Chondrocyte (in vitro differentiated cells): ENCODE measurements at regions not wholly inside any gene's neighbourhood (a gene's known extent, or its start where the extent isn't known, plus 50 kb on each side); places are given as distances from the start of the nearest gene placed in this dataset.
"Not testable (repeated sequence)": the region's sequence is repeated elsewhere in the genome, so short reads cannot be mapped to it uniquely, and the experiment has no call there.

Source experiments
- DNase-seq: peaks from one replicate; pipeline ENCODE4 v3.0.0; 2021; ENCODE audit warnings: mixed read lengths, low spot score
- H3K27ac Mint-ChIP-seq: one replicate; pipeline ENCODE4 v1.8.0; 2021; ENCODE audit warnings: mild to moderate bottlenecking, moderate library complexity, mixed read lengths; ENCODE audit not compliant: unreplicated experiment
- H3K27me3 Mint-ChIP-seq: 2 replicates; pipeline ENCODE4 v1.8.0; 2021; ENCODE audit warnings: low read depth, mixed read lengths
- H3K36me3 Mint-ChIP-seq: 2 replicates; pipeline ENCODE4 v1.8.0; 2021; ENCODE audit warnings: low read depth, mixed read lengths
- H3K4me1 Mint-ChIP-seq: 2 replicates; pipeline ENCODE4 v1.8.0; 2021; ENCODE audit warnings: low read depth, mild to moderate bottlenecking, mixed read lengths
- H3K4me3 Mint-ChIP-seq: one replicate; pipeline ENCODE4 v1.8.0; 2021; ENCODE audit warnings: mild to moderate bottlenecking, moderate library complexity, mixed read lengths; ENCODE audit not compliant: unreplicated experiment
- H3K9me3 Mint-ChIP-seq: 2 replicates; pipeline ENCODE4 v1.8.0; 2021; ENCODE audit warnings: low read depth, mixed read lengths
- TF ChIP-seq, protein P1 (sequence below): fragments of 200-600 bp; sonication (generic); IDR thresholded peaks from 2 replicates; pipeline ENCODE4 v1.5.0; 2021; ENCODE audit warnings: antibody characterized with exemption, mild to moderate bottlenecking, moderate library complexity

- Mint-ChIP-seq H3K4me3 (no peak overlapping the region), H3K36me3 (no peaks in the 10 kb centered on the region), H3K27ac (no peak overlapping the region), H3K27me3 (peaks cover 4% of the 10 kb centered on the region), H3K9me3 (no peaks in the 10 kb centered on the region), H3K4me1 (no peaks in the 10 kb centered on the region)
- TF ChIP-seq, protein P1, sequence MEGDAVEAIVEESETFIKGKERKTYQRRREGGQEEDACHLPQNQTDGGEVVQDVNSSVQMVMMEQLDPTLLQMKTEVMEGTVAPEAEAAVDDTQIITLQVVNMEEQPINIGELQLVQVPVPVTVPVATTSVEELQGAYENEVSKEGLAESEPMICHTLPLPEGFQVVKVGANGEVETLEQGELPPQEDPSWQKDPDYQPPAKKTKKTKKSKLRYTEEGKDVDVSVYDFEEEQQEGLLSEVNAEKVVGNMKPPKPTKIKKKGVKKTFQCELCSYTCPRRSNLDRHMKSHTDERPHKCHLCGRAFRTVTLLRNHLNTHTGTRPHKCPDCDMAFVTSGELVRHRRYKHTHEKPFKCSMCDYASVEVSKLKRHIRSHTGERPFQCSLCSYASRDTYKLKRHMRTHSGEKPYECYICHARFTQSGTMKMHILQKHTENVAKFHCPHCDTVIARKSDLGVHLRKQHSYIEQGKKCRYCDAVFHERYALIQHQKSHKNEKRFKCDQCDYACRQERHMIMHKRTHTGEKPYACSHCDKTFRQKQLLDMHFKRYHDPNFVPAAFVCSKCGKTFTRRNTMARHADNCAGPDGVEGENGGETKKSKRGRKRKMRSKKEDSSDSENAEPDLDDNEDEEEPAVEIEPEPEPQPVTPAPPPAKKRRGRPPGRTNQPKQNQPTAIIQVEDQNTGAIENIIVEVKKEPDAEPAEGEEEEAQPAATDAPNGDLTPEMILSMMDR, result no peak
- DNase-seq, result no peak
These were observed 452.0 kb downstream of the EPHA7 start for GRCh38 chr6:92967362-92967761.

- peaks cover 4% of the 10 kb centered on the region for H3K27me3 Mint-ChIP-seq
- TF ChIP-seq, protein P1, result no peak
These were observed 456.5 kb downstream of the EPHA7 start for GRCh38 chr6:92962846-92963245.

GRCh38 chr6:92952111-92952510 is 467.2 kb downstream of the EPHA7 start:
- H3K9me3 Mint-ChIP-seq, result peaks cover 27% of the 10 kb centered on the region
- H3K4me1 Mint-ChIP-seq, H3K36me3 Mint-ChIP-seq, H3K27me3 Mint-ChIP-seq, H3K27ac Mint-ChIP-seq, H3K4me3 Mint-ChIP-seq, DNase-seq: not testable (repeated sequence)

More at GRCh38 chr6:92962846-92963245, 456.5 kb downstream of the EPHA7 start:
- no peaks in the 10 kb centered on the region for H3K4me1 Mint-ChIP-seq
- peaks cover 10% of the 10 kb centered on the region for H3K9me3 Mint-ChIP-seq
- H3K27ac Mint-ChIP-seq, result no peak overlapping the region
- no peak overlapping the region for H3K4me3 Mint-ChIP-seq
- DNase-seq, result no peak
- no peaks in the 10 kb centered on the region for H3K36me3 Mint-ChIP-seq

- no peak for DNase-seq
- no peak overlapping the region for H3K27ac Mint-ChIP-seq
- H3K4me3 Mint-ChIP-seq, result no peak overlapping the region
- H3K4me1 Mint-ChIP-seq, result no peaks in the 10 kb centered on the region
- peaks cover 1% of the 10 kb centered on the region for H3K36me3 Mint-ChIP-seq
- TF ChIP-seq, protein P1, result no peak
- no peaks in the 10 kb centered on the region for H3K27me3 Mint-ChIP-seq
- H3K9me3 Mint-ChIP-seq, result peaks cover 3% of the 10 kb centered on the region
These were observed 473.6 kb downstream of the EPHA7 start for GRCh38 chr6:92945799-92946198.

GRCh38 chr6:92944132-92944531 is 475.2 kb downstream of the EPHA7 start:
- Mint-ChIP-seq H3K4me1 (no peaks in the 10 kb centered on the region), H3K27me3 (no peaks in the 10 kb centered on the region), H3K27ac (no peak overlapping the region), H3K9me3 (peaks cover 3% of the 10 kb centered on the region), H3K36me3 (peaks cover 1% of the 10 kb centered on the region), H3K4me3 (no peak overlapping the region)
- no peak for DNase-seq
- TF ChIP-seq, protein P1, result no peak

- Mint-ChIP-seq H3K4me1 (no peaks in the 10 kb centered on the region), H3K9me3 (peaks cover 3% of the 10 kb centered on the region), H3K27ac (no peak overlapping the region)
These were observed 476.8 kb downstream of the EPHA7 start for GRCh38 chr6:92942549-92942948.

More at GRCh38 chr6:92942549-92942948, 476.8 kb downstream of the EPHA7 start:
- Mint-ChIP-seq H3K4me3 (no peak overlapping the region), H3K36me3 (peaks cover 1% of the 10 kb centered on the region), H3K27me3 (no peaks in the 10 kb centered on the region)
- TF ChIP-seq, protein P1, result no peak
- no peak for DNase-seq
